Mucosa of descending colon (tissue), 3 donors: ENCODE measurements at regions not wholly inside any gene's neighbourhood (a gene's known extent, or its start where the extent isn't known, plus 50 kb on each side); places are given as distances from the start of the nearest gene placed in this dataset.

Experiments used
- ATAC-seq: fragments of 200-7000 bp; cut with Tn5 transposase; one replicate; pipeline ENCODE4 v1.9.1; 2020; ENCODE audit warnings: mild to moderate bottlenecking, moderate library complexity
- DNase-seq, 3 donors: peaks; one replicate each; pipeline ENCODE4 v3.0.0-alpha.2; 2020
- H3K36me3 ChIP-seq: fragments of 200-600 bp; one replicate; pipeline ENCODE4 v1.8.0; 2021; ENCODE audit warnings: low read depth, mild to moderate bottlenecking
- H3K4me1 ChIP-seq: fragments of 200-600 bp; one replicate; pipeline ENCODE4 v1.8.0; 2021; ENCODE audit warnings: low read depth, mild to moderate bottlenecking
- H3K4me3 ChIP-seq: fragments of 200-600 bp; one replicate; pipeline ENCODE4 v1.8.0; 2021; ENCODE audit warnings: mild to moderate bottlenecking
- H3K9me3 ChIP-seq: fragments of 200-600 bp; one replicate; pipeline ENCODE4 v1.8.0; 2021; ENCODE audit warnings: mild to moderate bottlenecking
- intact Hi-C, 2 donors: fragments of 100-400 bp; cut with DNase I in 1 of 2; cut with micrococcal nuclease in 1 of 2; formaldehyde crosslinking; loops; one replicate each; pipeline versions ENCODE4 v1.11.0 to v1.11.1; 2022; cut with DNase I, micrococcal nuclease
- TF ChIP-seq, protein P1 (sequence below): fragments of 200-600 bp; IDR thresholded peaks from one replicate; pipeline ENCODE4 v1.8.0; 2022; ENCODE audit warnings: antibody characterized with exemption, mild to moderate bottlenecking
- donor health status: DM: no; HTN: no; CAD: no; lungs with moderate emphysema.
- donor health status: DM: no; HTN: no; CAD: no.
- donor health status: DM: no; HTN: yes; CAD: no.

DNA sequence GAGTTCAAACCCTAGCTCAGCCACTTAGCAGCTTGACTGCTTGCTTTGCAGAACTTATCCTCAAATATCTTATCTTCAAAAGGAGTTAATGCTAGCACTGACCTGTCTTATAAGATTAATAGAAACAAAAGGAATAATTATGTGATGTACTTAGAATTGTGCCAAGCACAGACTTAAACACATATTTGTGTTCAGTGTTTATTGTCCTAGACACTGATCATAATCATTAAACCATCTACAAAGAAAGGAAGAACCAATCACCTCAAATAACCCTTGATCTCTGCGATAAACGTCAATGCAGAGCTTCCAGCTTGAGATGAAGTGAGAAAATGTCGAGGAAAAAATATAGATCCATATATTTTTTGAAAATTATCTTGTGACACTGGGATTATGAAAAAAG lies 73.1 kb downstream of the ATXN7L3B start:
- no peak for ATAC-seq
- TF ChIP-seq, protein P1, sequence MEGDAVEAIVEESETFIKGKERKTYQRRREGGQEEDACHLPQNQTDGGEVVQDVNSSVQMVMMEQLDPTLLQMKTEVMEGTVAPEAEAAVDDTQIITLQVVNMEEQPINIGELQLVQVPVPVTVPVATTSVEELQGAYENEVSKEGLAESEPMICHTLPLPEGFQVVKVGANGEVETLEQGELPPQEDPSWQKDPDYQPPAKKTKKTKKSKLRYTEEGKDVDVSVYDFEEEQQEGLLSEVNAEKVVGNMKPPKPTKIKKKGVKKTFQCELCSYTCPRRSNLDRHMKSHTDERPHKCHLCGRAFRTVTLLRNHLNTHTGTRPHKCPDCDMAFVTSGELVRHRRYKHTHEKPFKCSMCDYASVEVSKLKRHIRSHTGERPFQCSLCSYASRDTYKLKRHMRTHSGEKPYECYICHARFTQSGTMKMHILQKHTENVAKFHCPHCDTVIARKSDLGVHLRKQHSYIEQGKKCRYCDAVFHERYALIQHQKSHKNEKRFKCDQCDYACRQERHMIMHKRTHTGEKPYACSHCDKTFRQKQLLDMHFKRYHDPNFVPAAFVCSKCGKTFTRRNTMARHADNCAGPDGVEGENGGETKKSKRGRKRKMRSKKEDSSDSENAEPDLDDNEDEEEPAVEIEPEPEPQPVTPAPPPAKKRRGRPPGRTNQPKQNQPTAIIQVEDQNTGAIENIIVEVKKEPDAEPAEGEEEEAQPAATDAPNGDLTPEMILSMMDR: no peak
- H3K4me1 ChIP-seq: no peaks in the 10 kb centered on the region
- DNase-seq: no peak
- intact Hi-C loops: no loop called here
- H3K36me3 ChIP-seq: no peaks in the 10 kb centered on the region
- no peaks in the 10 kb centered on the region for H3K9me3 ChIP-seq
- H3K4me3 ChIP-seq: no peak overlapping the region

DNA sequence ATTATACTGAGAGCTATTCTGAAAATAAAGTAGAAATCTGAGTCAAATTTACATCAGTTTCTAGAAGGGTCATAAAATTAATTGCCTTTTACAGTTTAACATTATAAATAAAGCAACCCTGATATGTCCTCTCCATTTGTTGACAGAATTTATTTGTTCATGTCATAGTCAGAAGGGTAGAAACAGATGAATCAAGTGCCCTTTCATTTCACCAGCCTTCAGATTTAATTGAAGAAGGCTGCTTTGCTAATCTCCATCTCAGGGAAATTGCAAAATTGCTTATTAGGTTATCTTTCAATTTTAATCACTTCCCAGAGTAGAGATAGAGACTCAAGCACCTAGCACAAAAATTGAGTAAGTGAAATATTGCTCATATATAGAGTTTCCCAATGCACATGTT lies 76.8 kb downstream of the ATXN7L3B start:
- no peak overlapping the region for H3K4me3 ChIP-seq
- no peak for DNase-seq
- no peak for ATAC-seq
- no peaks in the 10 kb centered on the region for H3K36me3 ChIP-seq
- TF ChIP-seq, protein P1: no peak
- H3K4me1 ChIP-seq: no peaks in the 10 kb centered on the region
- intact Hi-C loops: no loop called here
- H3K9me3 ChIP-seq: no peaks in the 10 kb centered on the region

DNA sequence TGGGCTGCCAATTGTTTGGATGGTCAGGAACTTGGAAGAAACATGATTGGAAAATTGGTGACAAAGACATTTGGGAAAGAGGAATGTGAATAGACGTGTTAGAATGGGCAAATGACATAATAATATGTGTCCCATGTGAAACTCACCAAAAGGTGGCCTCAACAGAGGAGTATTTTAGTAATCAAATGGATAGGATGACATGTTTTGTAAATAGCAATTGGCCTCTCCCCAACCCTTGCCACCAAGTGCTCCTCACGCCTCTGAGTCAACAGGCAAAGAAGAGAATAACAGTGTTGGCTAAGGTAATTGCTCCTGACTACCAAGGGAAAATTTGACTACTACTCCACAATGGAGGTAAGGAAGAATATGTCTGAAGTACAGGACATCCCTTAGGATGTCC lies 81.4 kb downstream of the ATXN7L3B start:
- H3K9me3 ChIP-seq: no peaks in the 10 kb centered on the region
- TF ChIP-seq, protein P1: no peak
- H3K4me1 ChIP-seq: no peaks in the 10 kb centered on the region
- no peaks in the 10 kb centered on the region for H3K36me3 ChIP-seq
- no peak overlapping the region for H3K4me3 ChIP-seq
- DNase-seq (no peak), ATAC-seq (no peak)
- intact Hi-C loops: no loop called here

DNA sequence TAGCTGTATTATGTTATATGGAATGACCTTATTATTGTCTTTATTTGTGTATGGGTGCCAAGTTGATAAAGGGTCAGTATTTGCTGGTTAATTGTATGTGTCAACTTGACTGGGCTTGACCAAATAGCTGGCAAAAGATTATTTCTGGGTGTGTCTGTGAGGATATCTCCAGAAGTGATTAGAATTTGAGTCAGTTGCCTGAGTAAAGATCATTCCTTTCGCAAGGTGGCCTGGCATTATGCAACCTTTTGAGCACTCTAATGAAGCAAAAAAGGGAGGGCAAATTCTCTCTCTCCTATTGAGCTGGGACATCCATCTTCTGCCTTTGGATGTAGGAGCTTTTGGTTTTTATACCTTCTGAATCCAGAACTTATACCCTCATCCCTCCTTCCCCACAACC lies 82.2 kb downstream of the ATXN7L3B start:
- no peak overlapping the region for H3K4me3 ChIP-seq
- TF ChIP-seq, protein P1: no peak
- intact Hi-C loops: no loop called here
- no peak for DNase-seq
- H3K4me1 ChIP-seq: no peaks in the 10 kb centered on the region
- no peak for ATAC-seq
- no peaks in the 10 kb centered on the region for H3K9me3 ChIP-seq
- H3K36me3 ChIP-seq: no peaks in the 10 kb centered on the region

DNA sequence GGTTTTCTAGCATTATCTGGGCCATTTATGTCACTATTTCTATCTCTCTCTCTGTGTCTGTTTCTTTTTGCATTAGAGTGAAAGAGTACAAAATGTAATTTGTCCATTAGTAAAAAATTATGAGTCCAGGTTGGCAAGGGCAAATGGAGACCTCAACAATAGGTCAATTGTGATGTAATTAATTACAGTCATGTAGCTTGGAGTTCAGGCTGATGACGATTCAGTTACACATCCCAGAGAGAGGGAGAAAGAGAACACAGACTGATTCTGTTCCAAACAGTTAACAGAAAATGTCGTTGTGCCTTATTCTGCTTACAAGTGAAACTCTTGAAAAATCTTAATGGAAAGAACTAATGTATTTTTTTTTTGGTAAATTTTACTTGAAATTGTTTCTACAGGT lies 83.3 kb downstream of the ATXN7L3B start:
- intact Hi-C loops: no loop called here
- H3K36me3 ChIP-seq: no peaks in the 10 kb centered on the region
- DNase-seq (no peak), ATAC-seq (no peak)
- no peaks in the 10 kb centered on the region for H3K9me3 ChIP-seq
- TF ChIP-seq, protein P1: no peak
- no peak overlapping the region for H3K4me3 ChIP-seq
- no peaks in the 10 kb centered on the region for H3K4me1 ChIP-seq

DNA sequence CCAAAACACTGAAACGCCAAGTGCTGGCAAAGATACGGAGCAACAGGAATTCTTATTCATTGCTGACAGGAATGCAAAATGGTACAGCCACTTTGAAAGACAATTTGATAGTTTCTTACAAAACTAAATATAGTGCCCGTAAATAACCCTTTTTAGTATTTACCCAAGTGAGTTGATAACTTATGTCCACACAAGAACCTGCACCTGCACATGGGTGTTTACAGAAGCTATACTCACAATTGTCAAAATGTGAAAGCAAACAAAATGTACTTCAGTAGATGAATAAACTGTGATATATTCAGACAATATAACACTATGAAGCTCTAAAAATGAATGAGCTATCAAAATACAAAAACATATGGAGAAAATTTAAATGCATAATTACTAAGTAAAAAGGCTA lies 86.6 kb downstream of the ATXN7L3B start:
- no peak for DNase-seq
- no peak overlapping the region for H3K4me3 ChIP-seq
- no peak for ATAC-seq
- no peaks in the 10 kb centered on the region for H3K4me1 ChIP-seq
- H3K36me3 ChIP-seq: no peaks in the 10 kb centered on the region
- no peaks in the 10 kb centered on the region for H3K9me3 ChIP-seq
- TF ChIP-seq, protein P1: no peak
- intact Hi-C loops: no loop called here
